ENCODE measurements at regions not wholly inside any gene's neighbourhood (a gene's known extent, or its start where the extent isn't known, plus 50 kb on each side); places are given as distances from the start of the nearest gene placed in this dataset.

DNA sequence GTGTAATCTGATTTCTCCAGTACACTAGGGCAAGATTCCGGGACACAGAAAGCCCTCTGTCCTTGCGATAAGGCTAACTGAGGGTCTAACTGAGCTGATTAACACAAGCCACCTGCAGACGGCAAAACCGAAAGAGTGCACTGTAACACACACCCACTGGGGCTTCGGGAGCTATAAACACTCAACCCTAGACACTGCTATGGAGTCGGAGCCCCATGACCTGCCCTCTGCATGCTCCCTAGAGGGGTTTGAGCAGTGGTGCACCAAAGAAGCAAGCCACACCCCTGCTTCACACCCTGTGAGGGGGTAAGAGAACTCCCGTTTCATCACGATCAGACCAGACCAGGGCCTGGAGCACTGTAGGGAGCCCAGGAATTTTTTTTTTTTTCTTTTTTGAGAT is 72.4 kb downstream of the DMRTA2 start:
- TF ChIP-seq EZH2 (IDR thresholded peaks at IDR 0.05) (no peak), POLR2AphosphoS5 (IDR thresholded peaks at IDR 0.05; ENCODE audit: borderline replicate concordance, low read depth, low read length) (no peak), FOXP2 (optimal IDR thresholded peaks at IDR 0.05; ENCODE audit: control extremely low read depth, extremely low read length, insufficient read depth) (no peak)

All from SK-N-MC (cell line).